ENCODE measurements at regions not wholly inside any gene's neighbourhood (a gene's known extent, or its start where the extent isn't known, plus 50 kb on each side); places are given as distances from the start of the nearest gene placed in this dataset.
"Not testable (repeated sequence)": the region's sequence is repeated elsewhere in the genome, so short reads cannot be mapped to it uniquely, and the experiment has no call there.

GRCh38 chr9:89679016-89679415, 74.2 kb downstream of the GADD45G start:
- intact Hi-C loops (cut with DNase I), result no loop called here
- Histone ChIP-seq H3K9ac (ENCODE audit: low read depth in 2 of 2, low read length in 2 of 2) (no peak overlapping the region), H3K9me3 (no peaks in the 10 kb centered on the region), H3K4me3 (no peak overlapping the region), H3K4me1 (peaks cover 14% of the 10 kb centered on the region), H3K27me3 (no peaks in the 10 kb centered on the region), H3K36me3 (no peaks in the 10 kb centered on the region), H3K27ac (no peak overlapping the region)
- DNase-seq, result no peak
- no peak for TF ChIP-seq CTCF (IDR thresholded peaks at IDR 0.05)

- H3K4me3 ChIP-seq, result no peak overlapping the region
- H3K9me3 ChIP-seq, result no peaks in the 10 kb centered on the region
- no peak for TF ChIP-seq CTCF (IDR thresholded peaks at IDR 0.05)
- H3K36me3 ChIP-seq, result no peaks in the 10 kb centered on the region
- intact Hi-C loops (cut with DNase I), result no loop called here
- DNase-seq, result no peak
- H3K27me3 ChIP-seq, result no peaks in the 10 kb centered on the region
- H3K9ac ChIP-seq (ENCODE audit: low read depth in 2 of 2, low read length in 2 of 2), result no peak overlapping the region
- H3K27ac ChIP-seq, result no peak overlapping the region
- peaks cover 14% of the 10 kb centered on the region for H3K4me1 ChIP-seq
These were observed 74.8 kb downstream of the GADD45G start for GRCh38 chr9:89679581-89679980.

GRCh38 chr9:89680547-89681467, 76.0 kb downstream of the GADD45G start:
- intact Hi-C loops (cut with DNase I), result no loop called here
- DNase-seq, result no peak

GRCh38 chr9:89681468-89681859, 76.7 kb downstream of the GADD45G start:
- H3K4me1 ChIP-seq; H3K4me3 ChIP-seq; H3K9me3 ChIP-seq; DNase-seq; H3K27ac ChIP-seq; H3K9ac ChIP-seq (ENCODE audit: low read depth in 2 of 2, low read length in 2 of 2); H3K36me3 ChIP-seq; intact Hi-C loops (cut with DNase I); H3K27me3 ChIP-seq: not testable (repeated sequence)

More at GRCh38 chr9:89680547-89681467, 76.0 kb downstream of the GADD45G start:
- H3K4me1 ChIP-seq, result peaks cover 8% of the 10 kb centered on the region
- TF ChIP-seq CTCF (IDR thresholded peaks at IDR 0.05), result no peak
- no peaks in the 10 kb centered on the region for H3K36me3 ChIP-seq
- no peak overlapping the region for H3K9ac ChIP-seq (ENCODE audit: low read depth in 2 of 2, low read length in 2 of 2)
- no peak overlapping the region for H3K4me3 ChIP-seq
- H3K27ac ChIP-seq, result no peak overlapping the region
- no peaks in the 10 kb centered on the region for H3K9me3 ChIP-seq
- no peaks in the 10 kb centered on the region for H3K27me3 ChIP-seq

GRCh38 chr9:89683626-89684025, 78.8 kb downstream of the GADD45G start:
- Histone ChIP-seq H3K27me3 (no peaks in the 10 kb centered on the region), H3K4me3 (no peak overlapping the region), H3K9me3 (no peaks in the 10 kb centered on the region), H3K27ac (no peak overlapping the region), H3K36me3 (no peaks in the 10 kb centered on the region), H3K9ac (ENCODE audit: low read depth in 2 of 2, low read length in 2 of 2) (no peak overlapping the region), H3K4me1 (no peaks in the 10 kb centered on the region)
- no peak for DNase-seq
- no peak for TF ChIP-seq CTCF (IDR thresholded peaks at IDR 0.05)
- intact Hi-C loops (cut with DNase I), result no loop called here

GRCh38 chr9:89684218-89684617, 79.4 kb downstream of the GADD45G start:
- Histone ChIP-seq H3K36me3 (no peaks in the 10 kb centered on the region), H3K9ac (ENCODE audit: low read depth in 2 of 2, low read length in 2 of 2) (no peak overlapping the region), H3K4me1 (no peaks in the 10 kb centered on the region), H3K27ac (no peak overlapping the region), H3K27me3 (no peaks in the 10 kb centered on the region), H3K9me3 (no peaks in the 10 kb centered on the region), H3K4me3 (no peak overlapping the region)
- intact Hi-C loops (cut with DNase I), result no loop called here
- DNase-seq, result no peak
- no peak for TF ChIP-seq CTCF (IDR thresholded peaks at IDR 0.05)

All from colonic mucosa (tissue), 4 donors.